ENCODE measurements at regions not wholly inside any gene's neighbourhood (a gene's known extent, or its start where the extent isn't known, plus 50 kb on each side); places are given as distances from the start of the nearest gene placed in this dataset.

- in situ Hi-C loops (cut with MboI; ENCODE audit: low sequenced_read_pairs in 4 of 4) (no loop called here), intact Hi-C loops (cut with DNase I; ENCODE audit: low total_unique reads) (no loop called here)
- Histone ChIP-seq H3K27ac (no peak overlapping the region), H3K4me3 (no peak overlapping the region), H3K9me3 (no peaks in the 10 kb centered on the region), H3K36me3 (no peaks in the 10 kb centered on the region), H3K27me3 (no peaks in the 10 kb centered on the region), H3K4me1 (no peaks in the 10 kb centered on the region)
- ATAC-seq (no peak), DNase-seq (no peak)
- TF ChIP-seq CTCF (IDR thresholded peaks at IDR 0.05 in 4 of 5, conservative IDR thresholded peaks at IDR 0.05 in 1 of 5), result no peak
- TF ChIP-seq POLR2A (IDR thresholded peaks at IDR 0.05), result no peak
Observed at GRCh38 chr2:2886922-2887321, 490.7 kb downstream of the EIPR1 start.

- no peaks in the 10 kb centered on the region for H3K4me1 ChIP-seq
- H3K9me3 ChIP-seq, result no peaks in the 10 kb centered on the region
- in situ Hi-C loops (cut with MboI; ENCODE audit: low sequenced_read_pairs in 4 of 4), result no loop called here
- H3K27ac ChIP-seq, result no peak overlapping the region
- no peaks in the 10 kb centered on the region for H3K27me3 ChIP-seq
- ATAC-seq, result no peak
- H3K4me3 ChIP-seq, result no peak overlapping the region
- intact Hi-C loops (cut with DNase I; ENCODE audit: low total_unique reads), result no loop called here
- no peaks in the 10 kb centered on the region for H3K36me3 ChIP-seq
- TF ChIP-seq POLR2A (IDR thresholded peaks at IDR 0.05) (no peak), CTCF (IDR thresholded peaks at IDR 0.05 in 4 of 5, conservative IDR thresholded peaks at IDR 0.05 in 1 of 5) (no peak)
- no peak for DNase-seq
Observed at GRCh38 chr2:2881499-2881898, 496.1 kb downstream of the EIPR1 start.

GRCh38 chr2:2880938-2881337 lies 496.7 kb downstream of the EIPR1 start:
- Histone ChIP-seq H3K4me3 (no peak overlapping the region), H3K36me3 (no peaks in the 10 kb centered on the region), H3K9me3 (no peaks in the 10 kb centered on the region), H3K27ac (no peak overlapping the region), H3K27me3 (no peaks in the 10 kb centered on the region), H3K4me1 (no peaks in the 10 kb centered on the region)
- ATAC-seq (no peak), DNase-seq (no peak)
- in situ Hi-C loops (cut with MboI; ENCODE audit: low sequenced_read_pairs in 4 of 4), result no loop called here
- TF ChIP-seq CTCF (IDR thresholded peaks at IDR 0.05 in 4 of 5, conservative IDR thresholded peaks at IDR 0.05 in 1 of 5), result no peak
- no peak for TF ChIP-seq POLR2A (IDR thresholded peaks at IDR 0.05)
- intact Hi-C loops (cut with DNase I; ENCODE audit: low total_unique reads), result no loop called here

- Histone ChIP-seq H3K27me3 (no peaks in the 10 kb centered on the region), H3K9me3 (no peaks in the 10 kb centered on the region), H3K36me3 (no peaks in the 10 kb centered on the region), H3K27ac (no peak overlapping the region), H3K4me3 (no peak overlapping the region), H3K4me1 (no peaks in the 10 kb centered on the region)
- intact Hi-C loops (cut with DNase I; ENCODE audit: low total_unique reads) (no loop called here), in situ Hi-C loops (cut with MboI; ENCODE audit: low sequenced_read_pairs in 4 of 4) (no loop called here)
- DNase-seq (no peak), ATAC-seq (no peak)
- TF ChIP-seq CTCF (IDR thresholded peaks at IDR 0.05 in 4 of 5, conservative IDR thresholded peaks at IDR 0.05 in 1 of 5) (no peak), POLR2A (IDR thresholded peaks at IDR 0.05) (no peak)
Observed at GRCh38 chr2:2879781-2880180, 497.8 kb downstream of the EIPR1 start.

- no peaks in the 10 kb centered on the region for H3K36me3 ChIP-seq
- intact Hi-C loops (cut with DNase I; ENCODE audit: low total_unique reads) (no loop called here), in situ Hi-C loops (cut with MboI; ENCODE audit: low sequenced_read_pairs in 4 of 4) (no loop called here)
- ATAC-seq, result no peak
- no peak overlapping the region for H3K27ac ChIP-seq
- no peaks in the 10 kb centered on the region for H3K4me1 ChIP-seq
- no peaks in the 10 kb centered on the region for H3K27me3 ChIP-seq
- no peaks in the 10 kb centered on the region for H3K9me3 ChIP-seq
- no peak for DNase-seq
- no peak for TF ChIP-seq POLR2A (IDR thresholded peaks at IDR 0.05)
- TF ChIP-seq CTCF (IDR thresholded peaks at IDR 0.05 in 4 of 5, conservative IDR thresholded peaks at IDR 0.05 in 1 of 5), result no peak
- no peak overlapping the region for H3K4me3 ChIP-seq
Observed at GRCh38 chr2:2879071-2879470, 498.5 kb downstream of the EIPR1 start.

Data from gastrocnemius medialis (tissue), 4 donors.